HG03175 (cell line): ENCODE measurements at regions not wholly inside any gene's neighbourhood (a gene's known extent, or its start where the extent isn't known, plus 50 kb on each side); places are given as distances from the start of the nearest gene placed in this dataset.

Experiments used
- ATAC-seq: cut with Tn5 transposase; IDR thresholded peaks from one replicate; pipeline ENCODE4 v1.9.1; 2021; ENCODE audit warnings: mild to moderate bottlenecking, moderate library complexity; ENCODE audit not compliant: unreplicated experiment

GRCh38 chr2:731711-732110 lies 54.5 kb upstream of the TMEM18 start:
- no peak for ATAC-seq

GRCh38 chr2:729376-729861 lies 52.2 kb upstream of the TMEM18 start:
- no peak for ATAC-seq

GRCh38 chr2:728165-728564 lies 51.0 kb upstream of the TMEM18 start:
- ATAC-seq: no peak

GRCh38 chr2:727071-727470 lies 49.9 kb upstream of the TMEM18 start:
- peak; percentile 94 for ATAC-seq
